GM23338 (cell line): ENCODE measurements at regions not wholly inside any gene's neighbourhood (a gene's known extent, or its start where the extent isn't known, plus 50 kb on each side); places are given as distances from the start of the nearest gene placed in this dataset.

Experiments
- CREB1 ChIP-seq: fragments of 250-450 bp; sonication (Bioruptor Pico); IDR thresholded peaks from 2 replicates; pipeline ENCODE4 v1.5.0; 2020; ENCODE audit warnings: low read depth, mild to moderate bottlenecking, moderate library complexity
- EZH2phosphoT487 ChIP-seq: fragments of 200-600 bp; sonication (generic); IDR thresholded peaks from one replicate; pipeline ENCODE4 v1.8.1; 2018; ENCODE audit warnings: antibody characterized with exemption; ENCODE audit not compliant: unreplicated experiment
- TF ChIP-seq, protein P1 (sequence below): fragments of 250-450 bp; sonication (Bioruptor Pico); IDR thresholded peaks from 2 replicates; pipeline ENCODE4 v1.5.0; 2020; ENCODE audit warnings: mild to moderate bottlenecking, moderate library complexity
- TF ChIP-seq, protein P2 (sequence below): IDR thresholded peaks from one replicate; pipeline ENCODE4 v1.6.1; 2018; ENCODE audit warnings: antibody characterized with exemption; ENCODE audit not compliant: unreplicated experiment

DNA sequence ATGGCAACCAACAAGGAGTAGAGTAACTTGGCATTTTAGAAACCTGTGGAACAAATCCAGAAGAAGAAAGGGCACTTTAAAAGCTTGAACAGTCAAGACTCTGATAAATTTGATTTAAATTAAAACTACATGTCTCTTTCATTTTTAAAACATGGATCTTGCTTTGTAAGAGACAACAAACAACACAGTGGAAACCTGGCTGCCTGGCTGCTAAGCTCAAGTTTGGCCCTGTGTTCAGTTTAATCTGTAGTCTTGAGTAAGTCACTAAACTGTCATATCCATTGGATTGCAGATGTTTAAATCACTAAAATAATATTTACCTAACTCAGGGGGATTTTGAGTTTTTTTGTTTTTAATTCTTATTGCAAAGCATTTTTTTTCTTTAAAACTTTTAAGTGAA is 374.9 kb upstream of the SEMA3D start (continued):
- TF ChIP-seq, protein P1, sequence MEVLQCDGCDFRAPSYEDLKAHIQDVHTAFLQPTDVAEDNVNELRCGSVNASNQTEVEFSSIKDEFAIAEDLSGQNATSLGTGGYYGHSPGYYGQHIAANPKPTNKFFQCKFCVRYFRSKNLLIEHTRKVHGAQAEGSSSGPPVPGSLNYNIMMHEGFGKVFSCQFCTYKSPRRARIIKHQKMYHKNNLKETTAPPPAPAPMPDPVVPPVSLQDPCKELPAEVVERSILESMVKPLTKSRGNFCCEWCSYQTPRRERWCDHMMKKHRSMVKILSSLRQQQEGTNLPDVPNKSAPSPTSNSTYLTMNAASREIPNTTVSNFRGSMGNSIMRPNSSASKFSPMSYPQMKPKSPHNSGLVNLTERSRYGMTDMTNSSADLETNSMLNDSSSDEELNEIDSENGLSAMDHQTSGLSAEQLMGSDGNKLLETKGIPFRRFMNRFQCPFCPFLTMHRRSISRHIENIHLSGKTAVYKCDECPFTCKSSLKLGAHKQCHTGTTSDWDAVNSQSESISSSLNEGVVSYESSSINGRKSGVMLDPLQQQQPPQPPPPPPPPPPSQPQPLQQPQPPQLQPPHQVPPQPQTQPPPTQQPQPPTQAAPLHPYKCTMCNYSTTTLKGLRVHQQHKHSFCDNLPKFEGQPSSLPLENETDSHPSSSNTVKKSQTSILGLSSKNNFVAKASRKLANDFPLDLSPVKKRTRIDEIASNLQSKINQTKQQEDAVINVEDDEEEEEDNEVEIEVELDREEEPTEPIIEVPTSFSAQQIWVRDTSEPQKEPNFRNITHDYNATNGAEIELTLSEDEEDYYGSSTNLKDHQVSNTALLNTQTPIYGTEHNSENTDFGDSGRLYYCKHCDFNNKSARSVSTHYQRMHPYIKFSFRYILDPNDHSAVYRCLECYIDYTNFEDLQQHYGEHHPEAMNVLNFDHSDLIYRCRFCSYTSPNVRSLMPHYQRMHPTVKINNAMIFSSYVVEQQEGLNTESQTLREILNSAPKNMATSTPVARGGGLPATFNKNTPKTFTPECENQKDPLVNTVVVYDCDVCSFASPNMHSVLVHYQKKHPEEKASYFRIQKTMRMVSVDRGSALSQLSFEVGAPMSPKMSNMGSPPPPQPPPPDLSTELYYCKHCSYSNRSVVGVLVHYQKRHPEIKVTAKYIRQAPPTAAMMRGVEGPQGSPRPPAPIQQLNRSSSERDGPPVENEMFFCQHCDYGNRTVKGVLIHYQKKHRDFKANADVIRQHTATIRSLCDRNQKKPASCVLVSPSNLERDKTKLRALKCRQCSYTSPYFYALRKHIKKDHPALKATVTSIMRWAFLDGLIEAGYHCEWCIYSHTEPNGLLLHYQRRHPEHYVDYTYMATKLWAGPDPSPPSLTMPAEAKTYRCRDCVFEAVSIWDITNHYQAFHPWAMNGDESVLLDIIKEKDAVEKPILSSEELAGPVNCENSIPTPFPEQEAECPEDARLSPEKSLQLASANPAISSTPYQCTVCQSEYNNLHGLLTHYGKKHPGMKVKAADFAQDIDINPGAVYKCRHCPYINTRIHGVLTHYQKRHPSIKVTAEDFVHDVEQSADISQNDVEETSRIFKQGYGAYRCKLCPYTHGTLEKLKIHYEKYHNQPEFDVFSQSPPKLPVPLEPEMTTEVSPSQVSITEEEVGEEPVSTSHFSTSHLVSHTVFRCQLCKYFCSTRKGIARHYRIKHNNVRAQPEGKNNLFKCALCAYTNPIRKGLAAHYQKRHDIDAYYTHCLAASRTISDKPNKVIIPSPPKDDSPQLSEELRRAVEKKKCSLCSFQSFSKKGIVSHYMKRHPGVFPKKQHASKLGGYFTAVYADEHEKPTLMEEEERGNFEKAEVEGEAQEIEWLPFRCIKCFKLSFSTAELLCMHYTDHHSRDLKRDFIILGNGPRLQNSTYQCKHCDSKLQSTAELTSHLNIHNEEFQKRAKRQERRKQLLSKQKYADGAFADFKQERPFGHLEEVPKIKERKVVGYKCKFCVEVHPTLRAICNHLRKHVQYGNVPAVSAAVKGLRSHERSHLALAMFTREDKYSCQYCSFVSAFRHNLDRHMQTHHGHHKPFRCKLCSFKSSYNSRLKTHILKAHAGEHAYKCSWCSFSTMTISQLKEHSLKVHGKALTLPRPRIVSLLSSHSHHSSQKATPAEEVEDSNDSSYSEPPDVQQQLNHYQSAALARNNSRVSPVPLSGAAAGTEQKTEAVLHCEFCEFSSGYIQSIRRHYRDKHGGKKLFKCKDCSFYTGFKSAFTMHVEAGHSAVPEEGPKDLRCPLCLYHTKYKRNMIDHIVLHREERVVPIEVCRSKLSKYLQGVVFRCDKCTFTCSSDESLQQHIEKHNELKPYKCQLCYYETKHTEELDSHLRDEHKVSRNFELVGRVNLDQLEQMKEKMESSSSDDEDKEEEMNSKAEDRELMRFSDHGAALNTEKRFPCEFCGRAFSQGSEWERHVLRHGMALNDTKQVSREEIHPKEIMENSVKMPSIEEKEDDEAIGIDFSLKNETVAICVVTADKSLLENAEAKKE (CRISPR knock-in tag), result no peak
- no peak for TF ChIP-seq CREB1 (CRISPR knock-in tag)
- no peak for TF ChIP-seq EZH2phosphoT487
- TF ChIP-seq, protein P2, sequence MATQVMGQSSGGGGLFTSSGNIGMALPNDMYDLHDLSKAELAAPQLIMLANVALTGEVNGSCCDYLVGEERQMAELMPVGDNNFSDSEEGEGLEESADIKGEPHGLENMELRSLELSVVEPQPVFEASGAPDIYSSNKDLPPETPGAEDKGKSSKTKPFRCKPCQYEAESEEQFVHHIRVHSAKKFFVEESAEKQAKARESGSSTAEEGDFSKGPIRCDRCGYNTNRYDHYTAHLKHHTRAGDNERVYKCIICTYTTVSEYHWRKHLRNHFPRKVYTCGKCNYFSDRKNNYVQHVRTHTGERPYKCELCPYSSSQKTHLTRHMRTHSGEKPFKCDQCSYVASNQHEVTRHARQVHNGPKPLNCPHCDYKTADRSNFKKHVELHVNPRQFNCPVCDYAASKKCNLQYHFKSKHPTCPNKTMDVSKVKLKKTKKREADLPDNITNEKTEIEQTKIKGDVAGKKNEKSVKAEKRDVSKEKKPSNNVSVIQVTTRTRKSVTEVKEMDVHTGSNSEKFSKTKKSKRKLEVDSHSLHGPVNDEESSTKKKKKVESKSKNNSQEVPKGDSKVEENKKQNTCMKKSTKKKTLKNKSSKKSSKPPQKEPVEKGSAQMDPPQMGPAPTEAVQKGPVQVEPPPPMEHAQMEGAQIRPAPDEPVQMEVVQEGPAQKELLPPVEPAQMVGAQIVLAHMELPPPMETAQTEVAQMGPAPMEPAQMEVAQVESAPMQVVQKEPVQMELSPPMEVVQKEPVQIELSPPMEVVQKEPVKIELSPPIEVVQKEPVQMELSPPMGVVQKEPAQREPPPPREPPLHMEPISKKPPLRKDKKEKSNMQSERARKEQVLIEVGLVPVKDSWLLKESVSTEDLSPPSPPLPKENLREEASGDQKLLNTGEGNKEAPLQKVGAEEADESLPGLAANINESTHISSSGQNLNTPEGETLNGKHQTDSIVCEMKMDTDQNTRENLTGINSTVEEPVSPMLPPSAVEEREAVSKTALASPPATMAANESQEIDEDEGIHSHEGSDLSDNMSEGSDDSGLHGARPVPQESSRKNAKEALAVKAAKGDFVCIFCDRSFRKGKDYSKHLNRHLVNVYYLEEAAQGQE, result no peak
